ENCODE measurements at regions not wholly inside any gene's neighbourhood (a gene's known extent, or its start where the extent isn't known, plus 50 kb on each side); places are given as distances from the start of the nearest gene placed in this dataset.

DNA sequence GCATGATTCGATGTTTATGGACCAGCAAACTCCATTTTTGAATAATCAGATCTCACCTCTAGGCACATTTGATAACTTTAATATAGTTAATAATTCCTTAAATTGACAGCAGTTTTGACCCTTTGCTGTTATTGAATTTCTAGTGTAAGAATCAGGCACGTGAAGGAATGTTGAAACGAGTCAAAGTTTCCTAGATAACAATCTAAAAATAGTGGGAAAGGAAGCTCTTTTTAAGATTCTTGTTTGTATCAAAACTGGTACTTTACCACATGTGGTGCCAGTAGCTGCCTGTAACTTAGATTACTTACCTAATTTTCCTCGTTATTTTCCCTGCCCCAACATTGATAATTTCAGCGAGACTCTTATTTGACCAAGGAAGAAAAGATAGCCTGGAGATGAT is 757.8 kb upstream of the KCND2 start:
- no peak overlapping the region for H3K27ac ChIP-seq (ENCODE audit: low read depth in 1 of 2, low read length in 1 of 2)
- DNase-seq (no peak), ATAC-seq (ENCODE audit: insufficient read depth, low FRiP score) (no peak)
- H3K27me3 ChIP-seq (ENCODE audit: control insufficient read depth in 3 of 3, insufficient read depth in 3 of 3, low read length in 2 of 3) = no peaks in the 10 kb centered on the region
- H3K4me3 ChIP-seq = no peak overlapping the region
- H3K4me1 ChIP-seq (ENCODE audit: control insufficient read depth in 5 of 5, insufficient read depth in 5 of 5, low read length in 5 of 5) = no peaks in the 10 kb centered on the region
- TF ChIP-seq, protein P1, sequence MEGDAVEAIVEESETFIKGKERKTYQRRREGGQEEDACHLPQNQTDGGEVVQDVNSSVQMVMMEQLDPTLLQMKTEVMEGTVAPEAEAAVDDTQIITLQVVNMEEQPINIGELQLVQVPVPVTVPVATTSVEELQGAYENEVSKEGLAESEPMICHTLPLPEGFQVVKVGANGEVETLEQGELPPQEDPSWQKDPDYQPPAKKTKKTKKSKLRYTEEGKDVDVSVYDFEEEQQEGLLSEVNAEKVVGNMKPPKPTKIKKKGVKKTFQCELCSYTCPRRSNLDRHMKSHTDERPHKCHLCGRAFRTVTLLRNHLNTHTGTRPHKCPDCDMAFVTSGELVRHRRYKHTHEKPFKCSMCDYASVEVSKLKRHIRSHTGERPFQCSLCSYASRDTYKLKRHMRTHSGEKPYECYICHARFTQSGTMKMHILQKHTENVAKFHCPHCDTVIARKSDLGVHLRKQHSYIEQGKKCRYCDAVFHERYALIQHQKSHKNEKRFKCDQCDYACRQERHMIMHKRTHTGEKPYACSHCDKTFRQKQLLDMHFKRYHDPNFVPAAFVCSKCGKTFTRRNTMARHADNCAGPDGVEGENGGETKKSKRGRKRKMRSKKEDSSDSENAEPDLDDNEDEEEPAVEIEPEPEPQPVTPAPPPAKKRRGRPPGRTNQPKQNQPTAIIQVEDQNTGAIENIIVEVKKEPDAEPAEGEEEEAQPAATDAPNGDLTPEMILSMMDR (IDR thresholded peaks at IDR 0.05; ENCODE audit: control extremely low read depth, extremely low read depth) = no peak
- no peak overlapping the region for H3K9ac ChIP-seq (ENCODE audit: insufficient read depth in 1 of 2, low read length in 2 of 2)
- WGBS, 2 donors = 51 to 59% methylated on average over 5 of the region's 5 CpGs
- H3K9me3 ChIP-seq (ENCODE audit: control insufficient read depth in 4 of 4, insufficient read depth in 3 of 4, low read length in 3 of 4) = no peaks in the 10 kb centered on the region
- no peaks in the 10 kb centered on the region for H3K36me3 ChIP-seq (ENCODE audit: control insufficient read depth in 4 of 4, insufficient read depth in 4 of 4, low read length in 4 of 4)

DNA sequence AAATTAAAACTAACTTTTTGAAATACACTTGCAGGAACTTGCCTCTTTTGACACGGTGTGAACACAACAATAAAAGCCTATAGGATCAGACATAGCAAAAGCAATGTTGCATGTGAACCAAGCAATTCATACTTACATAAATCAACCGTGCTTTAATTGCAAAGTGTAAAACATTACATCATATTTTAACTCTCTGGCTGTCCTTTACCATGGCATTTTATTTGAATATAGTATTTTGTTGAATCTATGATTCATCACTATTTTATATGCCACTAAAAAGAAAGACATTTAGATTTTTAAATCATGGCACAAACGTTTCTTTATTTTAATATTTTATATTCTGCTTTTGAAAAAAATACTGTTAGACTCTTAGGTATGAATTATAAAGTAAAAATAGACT is 757.0 kb upstream of the KCND2 start:
- no peak for ATAC-seq (ENCODE audit: insufficient read depth, low FRiP score)

DNA sequence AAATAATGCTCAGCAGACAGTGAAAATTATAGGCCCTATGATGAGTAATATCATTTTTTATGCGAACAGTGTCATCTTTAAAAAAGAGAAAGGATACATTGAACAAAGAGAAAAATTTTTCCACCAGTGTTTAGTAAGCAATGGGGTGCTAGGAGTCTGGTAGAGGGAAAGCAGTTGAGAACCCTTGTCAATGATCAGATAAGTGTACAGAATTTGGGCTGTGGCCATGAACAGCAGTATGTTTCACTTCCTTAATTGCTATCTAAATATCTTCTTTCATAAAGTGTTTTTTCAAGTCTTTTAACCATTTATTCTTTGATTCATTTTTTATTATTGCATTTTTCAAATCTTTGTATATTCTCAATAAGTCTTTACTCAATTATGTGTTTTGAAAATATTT is 750.7 kb upstream of the KCND2 start:
- Histone ChIP-seq H3K27ac (ENCODE audit: low read depth in 1 of 2, low read length in 1 of 2) (no peak overlapping the region), H3K27me3 (ENCODE audit: control insufficient read depth in 3 of 3, insufficient read depth in 3 of 3, low read length in 2 of 3) (no peaks in the 10 kb centered on the region), H3K9ac (ENCODE audit: insufficient read depth in 1 of 2, low read length in 2 of 2) (no peak overlapping the region), H3K4me1 (ENCODE audit: control insufficient read depth in 5 of 5, insufficient read depth in 5 of 5, low read length in 5 of 5) (no peaks in the 10 kb centered on the region), H3K9me3 (ENCODE audit: control insufficient read depth in 4 of 4, insufficient read depth in 3 of 4, low read length in 3 of 4) (peaks cover 0 to 6% (median 2%) of the 10 kb centered on the region in 4 donors), H3K4me3 (no peak overlapping the region), H3K36me3 (ENCODE audit: control insufficient read depth in 4 of 4, insufficient read depth in 4 of 4, low read length in 4 of 4) (no peaks in the 10 kb centered on the region)
- DNase-seq (peak in 1 of 3 donors; percentile 0), ATAC-seq (ENCODE audit: insufficient read depth, low FRiP score) (no peak)
- 86 to 96% methylated on average over 1 of the region's 1 CpG for WGBS, 2 donors
- TF ChIP-seq, protein P1 (IDR thresholded peaks at IDR 0.05; ENCODE audit: control extremely low read depth, extremely low read depth) = no peak

More for the DNA sequence above, 757.0 kb upstream of the KCND2 start:
- Histone ChIP-seq H3K27me3 (ENCODE audit: control insufficient read depth in 3 of 3, insufficient read depth in 3 of 3, low read length in 2 of 3) (no peaks in the 10 kb centered on the region), H3K9ac (ENCODE audit: insufficient read depth in 1 of 2, low read length in 2 of 2) (no peak overlapping the region), H3K9me3 (ENCODE audit: control insufficient read depth in 4 of 4, insufficient read depth in 3 of 4, low read length in 3 of 4) (no peaks in the 10 kb centered on the region), H3K27ac (ENCODE audit: low read depth in 1 of 2, low read length in 1 of 2) (no peak overlapping the region), H3K36me3 (ENCODE audit: control insufficient read depth in 4 of 4, insufficient read depth in 4 of 4, low read length in 4 of 4) (no peaks in the 10 kb centered on the region), H3K4me3 (no peak overlapping the region), H3K4me1 (ENCODE audit: control insufficient read depth in 5 of 5, insufficient read depth in 5 of 5, low read length in 5 of 5) (no peaks in the 10 kb centered on the region)
- 69% methylated on average over 3 of the region's 3 CpGs for WGBS, 2 donors
- no peak for DNase-seq
- TF ChIP-seq, protein P1 (IDR thresholded peaks at IDR 0.05; ENCODE audit: control extremely low read depth, extremely low read depth) = no peak

DNA sequence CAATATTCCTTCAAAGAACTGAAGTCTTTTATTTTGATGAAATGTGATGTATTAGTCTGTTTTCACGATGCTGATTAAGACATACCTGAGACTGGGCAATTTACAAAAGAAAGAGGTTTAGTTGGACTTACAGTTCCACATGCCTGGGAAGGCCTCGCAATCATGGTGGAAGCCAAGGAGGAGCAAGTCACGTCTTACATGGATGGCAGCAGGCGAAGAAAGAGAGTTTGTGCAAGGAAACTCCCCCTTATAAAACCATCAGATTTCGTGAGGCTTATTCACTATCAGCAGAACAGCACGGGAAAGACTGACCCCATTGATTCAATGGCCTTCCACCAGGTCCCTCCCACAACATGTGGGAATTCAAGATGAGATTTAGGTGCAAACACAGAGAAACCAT is 750.3 kb upstream of the KCND2 start:
- 82 to 91% methylated on average over 6 of the region's 6 CpGs for WGBS, 2 donors
- TF ChIP-seq, protein P1 (IDR thresholded peaks at IDR 0.05; ENCODE audit: control extremely low read depth, extremely low read depth) = no peak
- ATAC-seq (ENCODE audit: insufficient read depth, low FRiP score) = no peak

More for the DNA sequence above, 750.3 kb upstream of the KCND2 start:
- DNase-seq = no peak
- H3K4me1 ChIP-seq (ENCODE audit: control insufficient read depth in 5 of 5, insufficient read depth in 5 of 5, low read length in 5 of 5) = no peaks in the 10 kb centered on the region
- H3K27ac ChIP-seq (ENCODE audit: low read depth in 1 of 2, low read length in 1 of 2) = no peak overlapping the region
- no peaks in the 10 kb centered on the region for H3K27me3 ChIP-seq (ENCODE audit: control insufficient read depth in 3 of 3, insufficient read depth in 3 of 3, low read length in 2 of 3)
- H3K9ac ChIP-seq (ENCODE audit: insufficient read depth in 1 of 2, low read length in 2 of 2) = no peak overlapping the region
- H3K4me3 ChIP-seq = no peak overlapping the region
- H3K36me3 ChIP-seq (ENCODE audit: control insufficient read depth in 4 of 4, insufficient read depth in 4 of 4, low read length in 4 of 4) = no peaks in the 10 kb centered on the region
- peaks cover 0 to 6% (median 2%) of the 10 kb centered on the region in 4 donors for H3K9me3 ChIP-seq (ENCODE audit: control insufficient read depth in 4 of 4, insufficient read depth in 3 of 4, low read length in 3 of 4)
